Stimulated activated CD4-positive, alpha-beta T cell treated with anti-CD3 and anti-CD28 coated beads, TNF-alpha, amount 100 ng/mL, for 24 hours (primary cell): ENCODE measurements at regions not wholly inside any gene's neighbourhood (a gene's known extent, or its start where the extent isn't known, plus 50 kb on each side); places are given as distances from the start of the nearest gene placed in this dataset.
"Not testable (repeated sequence)": the region's sequence is repeated elsewhere in the genome, so short reads cannot be mapped to it uniquely, and the experiment has no call there.

ENCODE experiments used
- DNase-seq, 3 experiments: peaks; one replicate each; pipeline ENCODE4 v3.0.0-alpha.2; 2020; ENCODE audit warnings: low read depth in 3 of 3

DNA sequence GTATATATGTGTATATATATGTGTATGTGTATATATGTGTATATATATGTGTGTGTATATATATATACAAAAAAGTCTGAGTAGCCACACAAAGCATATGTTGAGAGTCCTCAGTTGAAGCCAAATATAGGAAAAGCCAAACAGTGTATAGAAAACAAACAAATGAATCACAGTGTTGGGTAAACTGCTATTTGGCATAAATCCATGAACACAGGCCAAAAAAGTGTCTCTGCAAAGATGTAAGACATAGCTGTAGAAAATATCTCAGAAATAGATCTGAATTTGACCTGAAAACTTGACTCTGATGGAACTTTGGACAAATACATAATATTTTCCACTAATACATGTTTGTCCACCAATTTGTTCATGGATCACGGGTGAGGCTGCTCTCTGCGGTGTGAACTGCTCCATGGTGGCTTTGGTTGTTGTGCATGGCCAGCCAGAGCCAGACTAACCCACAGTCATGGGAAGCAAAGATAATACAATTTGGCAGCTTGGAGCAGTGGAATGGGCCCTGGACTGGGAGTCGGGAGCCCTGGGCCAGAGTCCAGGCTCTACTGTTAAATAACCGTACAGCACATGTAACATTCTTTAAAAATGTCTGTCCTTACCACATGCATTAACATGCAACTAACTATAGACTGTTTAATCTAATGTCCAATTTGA, 76.9 kb upstream of the EED start:
- no peak for DNase-seq

DNA sequence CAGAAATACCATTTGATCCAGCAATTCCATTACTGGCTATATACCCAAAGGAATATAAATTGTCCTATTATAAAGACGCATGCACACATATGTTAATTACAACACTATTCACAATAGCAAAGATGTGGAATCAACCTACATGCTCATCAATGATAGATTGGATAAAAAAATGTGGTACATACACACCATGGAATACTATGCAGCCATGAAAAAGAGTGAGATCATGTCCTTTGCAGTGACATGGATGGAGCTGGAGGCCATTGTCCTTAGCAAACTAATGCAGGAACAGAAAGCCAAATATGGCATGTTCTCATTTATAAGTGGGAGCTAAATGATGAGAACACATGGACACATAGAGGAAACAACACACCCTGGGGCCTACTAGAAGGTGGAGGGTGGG, 78.3 kb upstream of the EED start:
- DNase-seq: not testable (repeated sequence)

DNA sequence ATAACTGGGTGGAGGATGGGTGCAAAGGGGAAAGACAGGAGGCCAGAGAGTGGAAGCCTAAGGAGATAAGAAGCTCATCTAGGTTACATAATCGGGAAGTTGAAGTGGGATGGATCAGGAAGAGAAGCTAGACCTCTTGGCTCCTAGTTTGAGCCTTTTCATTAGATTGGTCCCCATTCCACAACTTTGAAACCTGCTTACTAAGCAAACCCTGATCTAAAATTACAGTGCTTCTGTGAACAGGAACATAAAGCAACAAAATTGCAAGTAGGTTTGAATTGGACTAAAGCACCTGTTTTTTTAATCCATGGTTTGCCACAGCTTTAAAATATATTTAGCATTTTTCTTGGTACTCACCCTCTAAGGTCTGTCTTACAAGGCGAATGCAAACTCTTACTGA, 80.4 kb upstream of the EED start:
- no peak for DNase-seq

DNA sequence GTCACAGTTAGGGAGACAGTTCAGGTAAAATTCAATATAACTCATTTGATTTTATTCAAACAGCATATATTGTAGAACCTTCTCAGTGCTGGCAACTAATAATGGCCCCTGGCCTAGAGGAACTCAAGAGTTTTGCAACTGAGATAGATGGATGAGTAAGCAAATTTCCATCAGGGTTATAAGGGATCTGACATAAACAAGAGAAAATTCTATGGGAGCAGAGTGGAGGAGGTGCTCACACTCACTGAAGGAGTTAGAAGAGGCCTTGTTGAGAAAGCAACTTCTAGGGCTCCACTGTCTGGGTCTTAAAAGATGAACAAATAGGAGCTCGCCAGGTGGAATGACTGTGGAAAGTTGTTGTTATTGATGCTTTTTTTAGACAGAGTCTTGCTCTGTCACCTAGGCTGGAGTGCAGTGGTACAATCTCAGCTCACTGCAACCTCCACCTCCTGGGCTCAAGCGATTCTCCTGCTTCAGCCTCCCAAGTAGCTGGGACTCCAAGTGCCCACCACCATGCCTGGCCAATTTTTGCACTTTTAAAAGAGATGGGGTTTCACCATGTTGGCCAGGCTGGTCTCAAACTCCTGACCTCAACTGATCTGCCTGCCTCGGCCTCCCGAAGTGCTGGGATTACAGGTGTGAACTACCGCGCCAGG, 81.2 kb upstream of the EED start:
- DNase-seq: not testable (repeated sequence)

DNA sequence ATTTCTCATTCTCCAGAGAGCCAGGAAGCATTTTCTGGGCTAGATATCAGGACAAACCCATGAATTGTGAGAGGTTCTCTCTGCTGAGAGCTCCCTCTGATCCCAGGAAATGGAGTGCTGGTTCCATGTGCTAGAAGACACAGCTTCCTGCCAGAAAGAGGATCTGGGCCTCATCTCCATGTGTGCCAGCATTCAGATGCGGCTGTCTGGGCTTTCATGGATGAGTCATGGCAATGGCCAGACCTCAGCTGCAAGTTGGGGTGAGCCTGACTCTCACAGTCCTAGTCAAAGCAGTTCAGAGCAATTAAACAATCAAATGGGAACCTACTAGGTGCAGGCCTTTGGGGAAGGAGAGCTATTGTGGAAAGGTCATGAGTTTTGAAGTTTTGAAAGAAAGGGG, 82.3 kb upstream of the EED start:
- DNase-seq: no peak

DNA sequence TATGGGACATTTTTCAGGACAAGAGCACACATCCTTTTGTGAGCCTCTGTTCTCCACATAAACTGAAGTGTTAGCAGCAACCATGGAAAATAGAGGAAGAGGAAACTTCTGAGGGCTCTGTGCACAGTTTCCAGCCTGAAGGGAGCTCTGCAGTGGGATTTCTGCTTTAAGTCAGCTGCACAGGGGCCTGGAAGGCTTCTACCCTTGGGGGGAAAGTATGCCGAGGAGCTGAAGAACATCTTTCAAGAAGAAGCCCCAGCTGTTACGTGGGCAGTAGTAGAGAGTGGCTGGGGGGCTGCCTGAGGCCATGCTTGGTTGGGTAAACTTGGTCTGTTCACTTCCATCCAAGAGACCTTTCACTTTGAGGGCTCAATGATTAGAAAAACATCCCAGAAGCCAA, 82.7 kb upstream of the EED start:
- DNase-seq: no peak

DNA sequence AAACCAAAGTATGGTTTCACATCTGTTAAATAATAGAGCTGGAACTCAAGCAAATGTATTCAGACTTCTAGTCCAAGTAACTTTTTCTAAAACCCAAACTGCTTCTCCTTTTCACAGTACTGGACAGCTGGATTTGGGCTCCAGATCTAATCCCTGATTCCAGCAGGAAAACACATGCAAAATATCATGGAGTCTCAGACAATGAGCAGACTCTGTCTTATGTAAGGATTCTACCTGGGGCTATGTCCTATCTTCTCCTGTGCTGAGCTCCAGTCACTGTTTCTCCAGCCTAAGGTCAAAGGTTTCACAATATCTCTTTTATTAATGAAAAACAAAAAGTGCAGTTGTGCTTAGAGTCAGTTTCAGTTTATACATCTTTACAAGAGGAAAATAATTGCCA, 83.2 kb upstream of the EED start:
- no peak for DNase-seq

DNA sequence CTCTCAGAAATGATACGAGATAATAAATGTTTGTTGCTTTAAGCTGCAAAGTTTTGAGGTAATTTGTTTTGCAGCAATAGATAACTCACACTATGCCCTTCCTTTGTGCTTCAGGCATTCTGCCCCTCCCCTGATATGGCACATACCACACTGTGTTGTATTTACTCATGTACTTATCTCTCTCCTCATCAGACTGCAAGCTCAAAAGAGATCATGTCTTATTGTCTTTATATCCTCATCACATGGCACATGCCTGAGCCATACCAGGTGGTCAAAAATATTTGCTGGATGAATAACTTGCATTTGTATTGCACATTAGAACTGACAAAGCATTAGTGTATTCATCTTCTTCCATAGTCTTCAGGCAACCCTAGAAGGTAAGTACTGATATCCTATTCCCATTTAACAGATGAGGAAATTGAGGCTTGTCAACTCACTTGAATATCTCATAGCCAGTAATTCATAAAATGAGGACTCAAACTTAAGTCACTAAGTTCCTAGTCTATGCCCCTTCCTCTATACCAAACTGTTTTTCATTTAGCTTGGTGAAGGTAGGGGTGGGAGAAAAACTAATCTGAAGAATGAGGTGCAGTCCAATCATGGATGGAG, 83.9 kb upstream of the EED start:
- DNase-seq: no peak

DNA sequence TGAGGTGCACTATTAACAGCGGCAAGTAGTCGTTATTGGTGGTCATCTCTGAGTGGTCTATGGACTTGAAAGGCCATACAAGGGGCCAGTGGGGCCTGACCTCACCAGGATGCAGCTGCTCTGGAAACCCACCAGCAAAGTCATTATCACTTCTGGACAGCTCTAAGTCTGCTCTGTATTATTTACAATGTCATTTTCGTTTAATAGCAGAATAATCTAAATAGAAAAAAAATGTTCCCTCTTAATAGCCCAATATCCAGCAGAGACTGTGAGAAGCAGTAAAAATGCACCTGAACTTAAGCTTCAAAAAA, 85.0 kb upstream of the EED start:
- no peak for DNase-seq

DNA sequence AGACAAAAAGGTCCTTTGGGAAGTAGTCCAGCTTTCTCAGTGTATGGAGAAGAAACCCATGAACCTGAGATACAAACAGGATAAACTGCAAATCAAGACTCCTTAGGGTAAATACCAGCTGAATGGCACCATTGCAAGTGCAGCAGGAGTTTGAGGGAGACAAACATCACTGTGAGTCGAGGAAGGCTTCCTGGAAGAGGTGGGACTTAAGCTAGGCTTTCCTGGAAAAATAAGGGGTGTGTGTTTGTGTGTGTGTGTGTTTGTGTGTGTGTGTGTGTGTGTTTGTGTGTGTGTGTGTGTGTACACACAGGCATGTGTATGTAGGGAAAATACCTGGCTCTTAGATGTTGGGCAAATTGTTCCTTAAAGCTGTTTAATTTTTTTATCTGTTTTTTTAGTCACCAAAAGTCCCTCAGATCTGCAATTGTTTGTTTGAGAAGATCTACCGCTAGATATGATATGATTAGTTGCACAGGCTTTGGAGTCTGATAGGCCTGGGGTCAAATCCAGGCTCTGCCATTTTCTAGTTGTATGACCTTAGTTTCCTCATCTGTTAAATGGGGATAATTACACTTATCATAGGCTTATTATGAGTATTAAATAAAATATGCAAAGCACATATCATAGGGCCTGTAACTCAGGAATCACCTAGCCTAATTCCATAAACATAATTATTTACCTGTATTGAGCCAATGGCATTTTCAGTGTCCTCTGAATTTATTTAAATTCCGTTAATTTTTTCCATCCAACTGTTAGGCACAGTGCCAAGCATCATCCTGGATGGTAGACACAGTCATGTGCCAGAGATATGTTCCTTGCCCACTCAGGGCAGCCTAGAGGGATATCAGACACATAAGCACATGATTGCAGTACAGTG, 85.6 kb upstream of the EED start:
- DNase-seq: no peak

DNA sequence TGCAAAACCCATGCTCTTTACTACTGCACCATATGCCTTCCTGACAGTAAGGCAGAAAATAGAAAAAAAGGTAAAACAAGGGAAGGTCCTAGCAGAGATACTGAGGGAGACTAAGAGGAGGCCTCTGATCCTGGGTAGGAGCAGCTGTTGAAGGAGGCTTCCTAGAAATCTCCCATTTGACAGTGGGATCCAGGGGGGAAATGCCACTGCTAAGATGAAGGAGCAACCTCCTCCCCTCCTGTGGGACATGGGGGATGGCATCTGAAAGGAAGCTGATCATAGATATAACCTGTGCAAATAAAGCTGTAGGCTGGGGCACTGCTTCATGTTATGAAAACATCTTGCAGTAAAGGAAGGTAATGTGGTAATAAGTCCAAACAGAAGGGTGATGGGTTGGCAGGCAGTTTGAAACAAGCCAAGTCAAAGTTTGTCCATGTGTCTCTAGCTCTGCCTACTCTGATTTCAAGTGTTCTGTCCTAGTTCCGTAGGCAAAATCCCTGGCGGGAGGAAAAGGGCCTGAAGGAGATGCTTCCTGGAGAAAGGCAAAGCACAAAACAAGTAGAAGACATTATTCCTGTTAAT, 86.7 kb upstream of the EED start:
- no peak for DNase-seq

DNA sequence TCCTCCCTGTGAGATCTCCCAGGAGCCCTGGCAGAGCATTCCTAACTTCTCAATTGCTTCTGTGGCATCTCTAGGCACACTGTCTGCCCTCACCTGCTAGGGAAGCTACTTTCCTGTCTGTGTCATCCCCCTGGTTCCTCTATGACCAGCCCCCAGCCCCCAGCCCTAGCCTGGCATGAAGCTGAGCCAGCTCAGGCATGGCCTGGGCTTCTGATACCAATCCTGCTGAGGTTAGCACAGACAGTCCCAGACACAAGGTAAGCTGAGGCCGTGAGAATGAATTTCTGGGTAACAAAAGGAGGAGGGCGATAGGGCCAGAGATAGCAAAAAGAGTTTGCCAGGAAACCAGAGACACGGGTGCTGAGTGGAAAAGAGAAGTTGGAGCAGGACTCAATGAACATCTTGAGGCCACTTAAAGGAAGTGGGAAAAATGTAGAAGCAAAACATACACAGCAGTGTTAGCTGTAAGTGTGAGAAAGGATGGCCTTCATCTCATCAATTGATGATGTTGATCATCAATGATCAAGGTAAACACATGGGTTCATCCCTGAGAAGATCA, 87.6 kb upstream of the PICALM start:
- no peak for DNase-seq

DNA sequence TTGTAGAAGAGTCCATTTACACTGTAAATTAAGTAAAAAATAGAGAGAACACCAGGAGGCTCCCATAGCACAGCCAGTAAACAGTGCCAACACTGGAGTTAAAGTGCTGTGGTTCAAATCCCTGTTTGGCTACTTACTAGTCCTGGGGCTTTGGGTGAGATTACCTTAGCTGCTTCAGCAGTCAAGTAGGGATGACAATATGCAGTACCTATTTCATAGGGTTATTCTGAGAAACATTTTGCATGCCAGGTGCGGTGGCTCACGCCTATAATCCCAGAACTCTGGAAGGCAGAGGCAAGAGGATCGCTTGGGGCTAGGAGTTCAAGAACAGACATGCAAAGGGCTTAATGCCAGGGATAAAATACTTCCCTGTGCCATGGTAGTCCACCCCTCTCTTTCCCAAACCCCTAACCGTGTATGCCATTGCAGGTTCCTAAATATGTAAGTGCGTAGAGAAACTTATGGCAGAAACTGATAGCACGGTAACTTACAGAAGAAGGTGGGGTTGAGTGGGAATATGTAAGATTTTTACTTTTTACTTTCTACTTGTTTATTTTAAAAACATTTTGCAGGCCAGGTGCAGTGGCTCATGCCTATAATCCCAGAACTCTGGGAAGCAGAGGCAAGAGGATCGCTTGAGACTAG, 86.4 kb upstream of the PICALM start:
- no peak for DNase-seq

DNA sequence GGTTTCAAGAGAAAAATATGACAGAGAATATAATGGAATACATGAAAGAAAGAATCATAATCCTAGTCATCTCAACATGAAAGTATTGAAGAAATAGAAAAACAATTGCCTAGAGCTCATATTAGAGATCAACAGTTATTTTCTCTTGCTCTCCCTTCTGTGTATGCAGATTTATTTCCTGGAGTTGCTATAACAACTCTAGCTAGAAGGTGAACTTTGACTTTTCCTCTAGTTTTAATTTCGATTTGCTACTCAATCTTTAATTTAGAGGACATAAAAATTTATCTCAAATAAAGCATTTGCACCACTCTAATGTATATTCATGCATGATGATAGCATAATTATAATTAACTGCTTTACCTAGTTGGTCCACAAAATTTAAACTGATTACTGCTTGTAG, 84.6 kb upstream of the PICALM start:
- DNase-seq: no peak

DNA sequence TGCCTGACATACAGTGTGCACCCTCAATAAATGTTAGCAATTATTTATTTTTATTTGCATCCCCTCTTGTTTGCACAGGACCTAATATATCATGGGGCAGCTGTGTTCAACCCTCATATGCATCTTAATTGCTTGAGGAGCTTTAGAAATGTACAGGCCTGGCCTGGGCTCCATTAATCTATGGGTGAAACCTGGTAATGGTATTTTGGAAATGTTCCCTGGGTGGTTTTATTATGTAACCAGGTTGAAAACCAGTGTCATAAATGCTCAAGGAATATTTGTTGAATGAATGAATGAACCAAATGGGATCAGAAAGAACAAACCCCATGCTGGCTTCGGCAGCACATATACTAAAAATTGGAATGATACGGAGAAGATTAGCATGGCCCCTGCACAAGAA, 84.0 kb upstream of the PICALM start:
- no peak for DNase-seq

DNA sequence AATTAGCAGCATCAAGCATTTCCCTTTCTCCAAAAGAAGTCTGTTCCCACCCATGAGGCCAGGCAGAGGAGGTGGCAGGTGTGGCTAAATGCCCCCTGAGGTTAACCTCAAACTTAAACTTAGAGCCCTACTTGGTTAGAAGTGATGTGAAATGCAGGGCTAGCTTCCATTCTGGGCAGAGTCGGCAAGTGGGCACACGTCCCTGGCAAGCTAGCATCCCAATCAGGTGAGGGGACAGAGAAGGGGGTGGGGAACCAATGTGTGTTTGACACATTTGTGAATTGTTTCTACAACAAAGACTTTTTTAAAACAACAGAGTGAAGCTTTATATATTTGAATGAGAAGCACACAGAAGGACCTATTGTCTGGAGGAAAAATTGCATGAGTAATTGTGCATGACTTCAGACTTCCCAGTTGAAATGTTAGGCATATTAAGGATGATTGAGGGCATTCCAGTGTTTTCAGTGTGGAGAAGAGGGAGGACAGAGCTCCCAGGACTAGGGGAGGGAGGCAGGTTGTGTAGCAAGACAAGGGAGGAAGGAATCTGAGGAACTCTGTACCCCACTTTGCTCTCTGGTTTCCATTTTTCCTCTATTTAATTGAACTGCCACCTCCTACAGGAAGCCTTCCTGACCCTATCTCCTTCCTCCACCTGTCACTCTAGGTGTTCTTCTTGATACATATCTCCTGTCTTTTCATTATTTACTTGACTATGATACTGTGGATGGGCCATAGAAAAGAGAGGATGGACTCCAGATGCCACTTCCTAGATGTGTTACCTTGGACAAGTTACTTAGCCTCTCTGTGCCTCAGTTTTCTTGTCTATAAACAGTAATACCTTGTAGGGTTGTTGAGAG, 83.3 kb upstream of the PICALM start:
- DNase-seq: no peak

DNA sequence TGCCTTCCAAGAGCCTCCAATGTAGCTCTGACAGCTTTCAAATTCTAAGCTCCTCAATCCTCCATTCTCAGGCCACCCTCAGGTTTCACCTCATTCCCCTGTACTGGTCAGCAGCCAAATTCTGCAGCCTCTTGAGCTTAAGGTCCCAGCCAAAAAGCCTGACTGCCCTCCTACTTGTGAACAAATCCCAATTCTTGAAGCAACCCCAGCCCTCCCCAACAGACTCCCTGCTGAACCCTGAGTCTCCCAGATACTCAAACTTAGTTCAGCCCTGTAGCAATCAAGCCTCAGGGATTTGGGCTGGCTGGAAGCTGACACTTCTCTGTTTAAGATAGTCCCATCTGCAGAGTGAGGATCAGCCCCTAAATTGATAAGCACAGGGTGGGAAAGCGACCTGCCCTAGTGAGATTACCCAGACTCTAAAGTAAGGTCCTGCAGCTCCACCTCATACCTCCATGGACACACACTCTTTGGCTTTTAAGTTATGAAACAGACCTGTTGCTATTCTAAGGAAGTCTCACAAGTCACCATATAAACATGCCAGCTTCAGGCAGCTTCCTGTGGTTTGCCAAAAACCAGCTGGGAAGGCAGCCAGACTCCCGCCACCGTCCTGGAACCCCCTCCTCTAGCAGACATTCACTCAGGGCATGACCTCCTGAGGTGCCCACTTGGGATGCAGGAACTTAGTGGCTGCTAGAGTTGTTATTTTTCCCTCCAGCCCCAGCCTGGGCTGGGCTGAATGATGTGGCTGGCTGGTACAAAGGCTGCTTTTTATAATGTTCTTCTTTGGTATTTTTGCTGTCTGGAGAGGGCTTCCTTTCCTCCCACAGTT, 82.5 kb upstream of the PICALM start:
- no peak for DNase-seq

DNA sequence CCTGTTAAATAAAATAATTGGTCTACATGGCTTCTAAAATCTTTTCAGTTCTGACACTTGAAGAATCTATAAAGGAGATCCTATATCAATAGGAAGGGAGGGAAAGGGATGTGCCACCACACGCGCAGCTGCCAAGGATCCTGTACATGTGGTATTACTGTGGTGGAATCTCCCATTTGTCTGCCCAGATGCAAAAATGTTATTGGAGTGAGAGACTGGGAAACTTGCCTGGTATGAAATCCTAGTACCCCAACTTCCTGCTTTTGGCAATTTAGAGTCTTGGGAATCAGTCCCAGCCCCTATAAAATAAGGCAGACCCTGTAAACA, 81.9 kb upstream of the PICALM start:
- no peak for DNase-seq

DNA sequence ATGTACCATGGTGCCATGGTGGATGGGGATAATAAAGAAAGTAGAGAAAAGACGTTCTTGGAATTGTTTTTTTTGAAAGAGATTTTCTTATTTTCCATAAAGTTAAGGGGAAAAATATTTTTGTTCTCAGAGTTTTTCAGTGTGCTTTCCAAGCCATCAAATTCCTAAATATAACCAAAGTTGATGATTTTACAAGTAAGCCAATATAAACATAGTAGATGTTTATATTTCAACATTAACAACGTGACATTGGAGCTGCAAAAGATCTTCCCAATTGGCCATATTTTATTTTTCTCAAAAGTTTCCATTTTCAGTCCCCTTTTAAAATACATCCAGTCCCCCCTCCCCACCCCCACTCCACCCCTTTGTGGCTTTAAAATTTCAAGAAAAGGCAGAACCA, 80.9 kb upstream of the PICALM start:
- DNase-seq: no peak

DNA sequence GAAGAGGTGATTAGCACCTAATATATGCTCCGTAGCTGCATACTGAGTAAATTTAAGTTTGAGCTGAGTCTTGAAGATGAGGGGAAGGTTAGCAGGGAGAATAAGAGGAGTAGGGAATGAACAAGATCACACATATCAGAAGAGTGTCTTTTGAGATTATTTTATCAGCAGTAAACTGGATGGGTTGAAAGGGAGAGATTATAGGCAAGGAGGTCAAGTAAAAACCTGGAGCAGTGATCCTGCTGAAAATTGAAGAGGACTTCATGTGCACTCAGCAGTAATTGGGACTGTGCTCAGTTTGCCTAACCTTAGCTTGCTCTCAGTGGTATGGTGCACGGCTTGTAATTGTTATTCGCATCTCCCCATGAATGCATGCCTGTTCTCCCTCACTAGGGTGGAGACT, 79.5 kb upstream of the PICALM start:
- no peak for DNase-seq
